WTC11 (cell line): ENCODE measurements at regions not wholly inside any gene's neighbourhood (a gene's known extent, or its start where the extent isn't known, plus 50 kb on each side); places are given as distances from the start of the nearest gene placed in this dataset.

Source experiments
- ATAC-seq: fragments of 200-7000 bp; cut with Tn5 transposase; 2 replicates; pipeline ENCODE4 v1.10.0; 2021; ENCODE audit warnings: mild to moderate bottlenecking, moderate library complexity
- CTCF ChIA-PET: fragments of 300-600 bp; sonication (Branson Sonifier 250); formaldehyde crosslinking; loops from one replicate; lab custom pipeline; 2021; ENCODE audit warnings: antibody characterized with exemption; lab: Charles Lee
- POLR2A ChIA-PET: fragments of 350-600 bp; sonication (Branson Sonifier 250); formaldehyde crosslinking; loops from one replicate; lab custom pipeline; 2021; ENCODE audit warnings: antibody characterized with exemption; lab: Charles Lee
- DNase-seq: peaks from one replicate; pipeline ENCODE4 v3.0.0; 2021; ENCODE audit warnings: low spot score
- H3K27ac Mint-ChIP-seq: 2 replicates; pipeline ENCODE4 v1.8.0; 2021; ENCODE audit warnings: mixed read lengths
- H3K27me3 Mint-ChIP-seq: 2 replicates; pipeline ENCODE4 v1.8.0; 2021; ENCODE audit warnings: low read depth, mild to moderate bottlenecking, moderate library complexity, mixed read lengths
- H3K36me3 Mint-ChIP-seq: 2 replicates; pipeline ENCODE4 v1.8.0; 2021; ENCODE audit warnings: mixed read lengths
- H3K4me1 Mint-ChIP-seq: 2 replicates; pipeline ENCODE4 v1.8.0; 2022; ENCODE audit warnings: mixed read lengths
- H3K4me3 Mint-ChIP-seq: 2 replicates; pipeline ENCODE4 v1.8.0; 2021; ENCODE audit warnings: mild to moderate bottlenecking, moderate library complexity, mixed read lengths
- H3K9me3 Mint-ChIP-seq: 2 replicates; pipeline ENCODE4 v1.8.0; 2021; ENCODE audit warnings: mixed read lengths
- ARID4B ChIP-seq: sonication (generic); formaldehyde crosslinking; IDR thresholded peaks from 2 replicates; pipeline ENCODE4 v1.8.0; 2023; ENCODE audit warnings: missing genetic modification reagents, mild to moderate bottlenecking, borderline replicate concordance
- CBFB ChIP-seq: sonication (generic); formaldehyde crosslinking; IDR thresholded peaks from 2 replicates; pipeline ENCODE4 v1.8.1; 2022; ENCODE audit warnings: mild to moderate bottlenecking, low read depth, missing genetic modification reagents
- CREB1 ChIP-seq: sonication (generic); formaldehyde crosslinking; IDR thresholded peaks from 2 replicates; pipeline ENCODE4 v1.8.0; 2023; ENCODE audit warnings: mild to moderate bottlenecking, missing genetic modification reagents
- EMX1 ChIP-seq: fragments of 250-450 bp; sonication (Bioruptor Pico); IDR thresholded peaks from 2 replicates; pipeline ENCODE4 v1.8.0; 2021; ENCODE audit warnings: mild to moderate bottlenecking
- HMGA2 ChIP-seq: fragments of 250-450 bp; sonication (Bioruptor Pico); IDR thresholded peaks from 2 replicates; pipeline ENCODE4 v1.4.0; 2021; ENCODE audit warnings: mild to moderate bottlenecking, moderate library complexity
- JAZF1 ChIP-seq: fragments of 250-450 bp; sonication (Bioruptor Pico); IDR thresholded peaks from 2 replicates; pipeline ENCODE4 v1.9.0; 2021; ENCODE audit warnings: moderate library complexity, mild to moderate bottlenecking, inconsistent platforms
- JUN ChIP-seq: sonication (generic); formaldehyde crosslinking; IDR thresholded peaks from 2 replicates; pipeline ENCODE4 v1.8.0; 2023; ENCODE audit warnings: mild to moderate bottlenecking, missing genetic modification reagents
- MYBL2 ChIP-seq: sonication (generic); formaldehyde crosslinking; IDR thresholded peaks from 2 replicates; pipeline ENCODE4 v1.8.1; 2023; ENCODE audit warnings: mild to moderate bottlenecking, moderate library complexity, missing genetic modification reagents
- NFATC4 ChIP-seq: fragments of 250-450 bp; sonication (Bioruptor Pico); IDR thresholded peaks from 2 replicates; pipeline ENCODE4 v1.9.0; 2021; ENCODE audit warnings: mild to moderate bottlenecking
- NFE2L1 ChIP-seq: sonication (generic); formaldehyde crosslinking; IDR thresholded peaks from 2 replicates; pipeline ENCODE4 v1.8.1; 2023; ENCODE audit warnings: missing genetic modification reagents
- NFYB ChIP-seq: sonication (generic); formaldehyde crosslinking; conservative IDR thresholded peaks from 2 replicates; pipeline ENCODE4 v1.8.0; 2022; ENCODE audit warnings: low read depth, missing genetic modification reagents
- NR2C2 ChIP-seq: sonication (generic); formaldehyde crosslinking; IDR thresholded peaks from 2 replicates; pipeline ENCODE4 v1.8.0; 2022; ENCODE audit warnings: mild to moderate bottlenecking, missing genetic modification reagents
- RELA ChIP-seq: sonication (generic); formaldehyde crosslinking; IDR thresholded peaks from 2 replicates; pipeline ENCODE4 v1.8.1; 2022; ENCODE audit warnings: missing genetic modification reagents, mild to moderate bottlenecking, borderline replicate concordance
- SP1 ChIP-seq: sonication (generic); formaldehyde crosslinking; conservative IDR thresholded peaks from 2 replicates; pipeline ENCODE4 v1.8.1; 2022; ENCODE audit warnings: missing genetic modification reagents
- TEAD1 ChIP-seq: sonication (generic); formaldehyde crosslinking; IDR thresholded peaks from 2 replicates; pipeline ENCODE4 v1.8.0; 2022; ENCODE audit warnings: mild to moderate bottlenecking, missing genetic modification reagents
- ZNF138 ChIP-seq: sonication (generic); formaldehyde crosslinking; conservative IDR thresholded peaks from 2 replicates; pipeline ENCODE4 v1.8.1; 2022; ENCODE audit warnings: mild to moderate bottlenecking, moderate library complexity, missing genetic modification reagents
- ZNF281 ChIP-seq: sonication (generic); formaldehyde crosslinking; IDR thresholded peaks from 2 replicates; pipeline ENCODE4 v1.8.0; 2023; ENCODE audit warnings: mild to moderate bottlenecking, missing genetic modification reagents
- ZNF396 ChIP-seq: fragments of 250-450 bp; sonication (Bioruptor Pico); IDR thresholded peaks from 2 replicates; pipeline ENCODE4 v1.8.0; 2021; ENCODE audit warnings: mild to moderate bottlenecking, moderate library complexity, borderline replicate concordance
- TF ChIP-seq, protein P1 (sequence below): sonication (generic); formaldehyde crosslinking; IDR thresholded peaks from 2 replicates; pipeline ENCODE4 v1.8.0; 2022; ENCODE audit warnings: mild to moderate bottlenecking, missing genetic modification reagents
- TF ChIP-seq, protein P2 (sequence below): fragments of 250-450 bp; sonication (Bioruptor Pico); IDR thresholded peaks from 2 replicates; pipeline ENCODE4 v1.9.0; 2021; ENCODE audit warnings: moderate library complexity, mild to moderate bottlenecking, inconsistent platforms, borderline replicate concordance
- TF ChIP-seq, protein P3 (sequence below): sonication (generic); formaldehyde crosslinking; IDR thresholded peaks from 2 replicates; pipeline ENCODE4 v1.8.1; 2022; ENCODE audit warnings: mild to moderate bottlenecking, missing genetic modification reagents, moderate library complexity, borderline replicate concordance
- TF ChIP-seq, protein P4 (sequence below): sonication (generic); formaldehyde crosslinking; IDR thresholded peaks from 2 replicates; pipeline ENCODE4 v1.8.1; 2022; ENCODE audit warnings: low read depth, missing genetic modification reagents, borderline replicate concordance
- TF ChIP-seq, protein P5 (sequence below): sonication (generic); formaldehyde crosslinking; IDR thresholded peaks from 2 replicates; pipeline ENCODE4 v1.8.0; 2023; ENCODE audit warnings: missing genetic modification reagents

- Mint-ChIP-seq H3K36me3 (peaks cover 35% of the 10 kb centered on the region), H3K27ac (no peak overlapping the region), H3K27me3 (peaks cover 4% of the 10 kb centered on the region; the same call in 1 of the 2 replicates), H3K9me3 (peaks cover 50% of the 10 kb centered on the region), H3K4me1 (no peaks in the 10 kb centered on the region), H3K4me3 (no peak overlapping the region)
- DNase-seq: no peak
- ATAC-seq: no peak
- ChIA-PET CTCF (no interaction called here), POLR2A (no interaction called here)
- TF ChIP-seq TEAD1 (CRISPR knock-in tag) (no peak), NFATC4 (CRISPR knock-in tag) (no peak), MYBL2 (CRISPR knock-in tag) (no peak), ARID4B (no peak), EMX1 (CRISPR knock-in tag) (no peak), ZNF281 (no peak), ZNF138 (CRISPR knock-in tag) (no peak), RELA (CRISPR knock-in tag) (no peak), NFYB (CRISPR knock-in tag) (no peak), HMGA2 (CRISPR knock-in tag) (no peak)
- TF ChIP-seq, protein P1, sequence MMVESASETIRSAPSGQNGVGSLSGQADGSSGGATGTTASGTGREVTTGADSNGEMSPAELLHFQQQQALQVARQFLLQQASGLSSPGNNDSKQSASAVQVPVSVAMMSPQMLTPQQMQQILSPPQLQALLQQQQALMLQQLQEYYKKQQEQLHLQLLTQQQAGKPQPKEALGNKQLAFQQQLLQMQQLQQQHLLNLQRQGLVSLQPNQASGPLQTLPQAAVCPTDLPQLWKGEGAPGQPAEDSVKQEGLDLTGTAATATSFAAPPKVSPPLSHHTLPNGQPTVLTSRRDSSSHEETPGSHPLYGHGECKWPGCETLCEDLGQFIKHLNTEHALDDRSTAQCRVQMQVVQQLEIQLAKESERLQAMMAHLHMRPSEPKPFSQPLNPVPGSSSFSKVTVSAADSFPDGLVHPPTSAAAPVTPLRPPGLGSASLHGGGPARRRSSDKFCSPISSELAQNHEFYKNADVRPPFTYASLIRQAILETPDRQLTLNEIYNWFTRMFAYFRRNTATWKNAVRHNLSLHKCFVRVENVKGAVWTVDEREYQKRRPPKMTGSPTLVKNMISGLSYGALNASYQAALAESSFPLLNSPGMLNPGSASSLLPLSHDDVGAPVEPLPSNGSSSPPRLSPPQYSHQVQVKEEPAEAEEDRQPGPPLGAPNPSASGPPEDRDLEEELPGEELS (CRISPR knock-in tag): no peak
- TF ChIP-seq, protein P2, sequence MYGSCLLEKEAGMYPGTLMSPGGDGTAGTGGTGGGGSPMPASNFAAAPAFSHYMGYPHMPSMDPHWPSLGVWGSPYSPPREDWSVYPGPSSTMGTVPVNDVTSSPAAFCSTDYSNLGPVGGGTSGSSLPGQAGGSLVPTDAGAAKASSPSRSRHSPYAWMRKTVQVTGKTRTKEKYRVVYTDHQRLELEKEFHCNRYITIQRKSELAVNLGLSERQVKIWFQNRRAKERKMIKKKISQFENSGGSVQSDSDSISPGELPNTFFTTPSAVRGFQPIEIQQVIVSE (CRISPR knock-in tag): no peak
- TF ChIP-seq, protein P3, sequence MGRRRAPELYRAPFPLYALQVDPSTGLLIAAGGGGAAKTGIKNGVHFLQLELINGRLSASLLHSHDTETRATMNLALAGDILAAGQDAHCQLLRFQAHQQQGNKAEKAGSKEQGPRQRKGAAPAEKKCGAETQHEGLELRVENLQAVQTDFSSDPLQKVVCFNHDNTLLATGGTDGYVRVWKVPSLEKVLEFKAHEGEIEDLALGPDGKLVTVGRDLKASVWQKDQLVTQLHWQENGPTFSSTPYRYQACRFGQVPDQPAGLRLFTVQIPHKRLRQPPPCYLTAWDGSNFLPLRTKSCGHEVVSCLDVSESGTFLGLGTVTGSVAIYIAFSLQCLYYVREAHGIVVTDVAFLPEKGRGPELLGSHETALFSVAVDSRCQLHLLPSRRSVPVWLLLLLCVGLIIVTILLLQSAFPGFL (CRISPR knock-in tag): no peak
Measured at GRCh38 chr18:78487649-78488048, 492.0 kb upstream of the SALL3 start.

GRCh38 chr18:78492064-78492812 lies 487.4 kb upstream of the SALL3 start:
- no peak for DNase-seq
- POLR2A ChIA-PET: no interaction called here
- TF ChIP-seq JAZF1 (CRISPR knock-in tag): no peak
- no peak for TF ChIP-seq NFE2L1 (CRISPR knock-in tag)
- no peak for TF ChIP-seq NR2C2
- TF ChIP-seq, protein P4, sequence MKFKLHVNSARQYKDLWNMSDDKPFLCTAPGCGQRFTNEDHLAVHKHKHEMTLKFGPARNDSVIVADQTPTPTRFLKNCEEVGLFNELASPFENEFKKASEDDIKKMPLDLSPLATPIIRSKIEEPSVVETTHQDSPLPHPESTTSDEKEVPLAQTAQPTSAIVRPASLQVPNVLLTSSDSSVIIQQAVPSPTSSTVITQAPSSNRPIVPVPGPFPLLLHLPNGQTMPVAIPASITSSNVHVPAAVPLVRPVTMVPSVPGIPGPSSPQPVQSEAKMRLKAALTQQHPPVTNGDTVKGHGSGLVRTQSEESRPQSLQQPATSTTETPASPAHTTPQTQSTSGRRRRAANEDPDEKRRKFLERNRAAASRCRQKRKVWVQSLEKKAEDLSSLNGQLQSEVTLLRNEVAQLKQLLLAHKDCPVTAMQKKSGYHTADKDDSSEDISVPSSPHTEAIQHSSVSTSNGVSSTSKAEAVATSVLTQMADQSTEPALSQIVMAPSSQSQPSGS (CRISPR knock-in tag): no peak
- TF ChIP-seq, protein P5, sequence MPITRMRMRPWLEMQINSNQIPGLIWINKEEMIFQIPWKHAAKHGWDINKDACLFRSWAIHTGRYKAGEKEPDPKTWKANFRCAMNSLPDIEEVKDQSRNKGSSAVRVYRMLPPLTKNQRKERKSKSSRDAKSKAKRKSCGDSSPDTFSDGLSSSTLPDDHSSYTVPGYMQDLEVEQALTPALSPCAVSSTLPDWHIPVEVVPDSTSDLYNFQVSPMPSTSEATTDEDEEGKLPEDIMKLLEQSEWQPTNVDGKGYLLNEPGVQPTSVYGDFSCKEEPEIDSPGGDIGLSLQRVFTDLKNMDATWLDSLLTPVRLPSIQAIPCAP (CRISPR knock-in tag): no peak
- no peak for TF ChIP-seq JUN (CRISPR knock-in tag)
- no peak for TF ChIP-seq CBFB (CRISPR knock-in tag)
- TF ChIP-seq ZNF396 (CRISPR knock-in tag): no peak
- TF ChIP-seq SP1 (CRISPR knock-in tag): no peak
- TF ChIP-seq CREB1 (CRISPR knock-in tag): no peak

More at GRCh38 chr18:78492064-78492812, 487.4 kb upstream of the SALL3 start:
- peaks cover 38% of the 10 kb centered on the region for H3K36me3 Mint-ChIP-seq
- H3K27me3 Mint-ChIP-seq: peaks cover 4% of the 10 kb centered on the region; the same call in 1 of the 2 replicates
- no peak overlapping the region for H3K4me3 Mint-ChIP-seq
- ATAC-seq: no peak
- H3K4me1 Mint-ChIP-seq: no peaks in the 10 kb centered on the region
- CTCF ChIA-PET: no interaction called here
- peaks cover 45% of the 10 kb centered on the region for H3K9me3 Mint-ChIP-seq
- no peak overlapping the region for H3K27ac Mint-ChIP-seq
